GM23338 (cell line): ENCODE measurements at regions not wholly inside any gene's neighbourhood (a gene's known extent, or its start where the extent isn't known, plus 50 kb on each side); places are given as distances from the start of the nearest gene placed in this dataset.

ENCODE experiments used
- ATAC-seq: fragments of 200-7000 bp; cut with Tn5 transposase; 3 replicates; pipeline ENCODE4 v1.9.1; 2020
- DNase-seq: peaks from one replicate; pipeline ENCODE4 v3.0.0-alpha.2; 2015; ENCODE audit warnings: low spot score
- H2AFZ ChIP-seq: fragments of 200-600 bp; sonication (generic); 2 replicates; pipeline ENCODE4 v1.8.0; 2016; ENCODE audit warnings: antibody characterized with exemption, mild to moderate bottlenecking, moderate library complexity
- H3F3A ChIP-seq: fragments of 200-600 bp; sonication (generic); replicated peaks from 2 replicates; pipeline ENCODE4 v1.8.0; 2017; ENCODE audit warnings: antibody characterized with exemption, mixed run types, low read depth
- H3K27ac ChIP-seq: fragments of 200-600 bp; sonication (generic); 2 replicates; pipeline ENCODE4 v1.6.1; 2016; ENCODE audit warnings: low read depth
- H3K27me3 ChIP-seq: fragments of 200-600 bp; sonication (generic); 2 replicates; pipeline ENCODE4 v1.8.0; 2016; ENCODE audit warnings: mild to moderate bottlenecking, mixed run types, moderate library complexity; ENCODE audit not compliant: insufficient read depth
- H3K36me3 ChIP-seq: fragments of 200-600 bp; sonication (generic); 2 replicates; pipeline ENCODE4 v1.8.0; 2016; ENCODE audit warnings: mild to moderate bottlenecking; ENCODE audit not compliant: insufficient read depth
- H3K4me1 ChIP-seq: fragments of 200-600 bp; sonication (generic); 2 replicates; pipeline ENCODE4 v1.8.0; 2016; ENCODE audit warnings: mild to moderate bottlenecking, moderate library complexity; ENCODE audit not compliant: insufficient read depth
- H3K4me2 ChIP-seq: fragments of 200-600 bp; sonication (generic); 2 replicates; pipeline ENCODE4 v1.7.1; 2017; ENCODE audit warnings: mixed run types
- H3K4me3 ChIP-seq: fragments of 200-600 bp; sonication (generic); 2 replicates; pipeline ENCODE4 v1.6.1; 2016; ENCODE audit warnings: mixed run types
- H3K79me2 ChIP-seq: fragments of 200-600 bp; sonication (generic); replicated peaks from 2 replicates; pipeline ENCODE4 v1.8.0; 2017; ENCODE audit warnings: mild to moderate bottlenecking; ENCODE audit not compliant: insufficient read depth
- H3K9me2 ChIP-seq: fragments of 200-600 bp; sonication (generic); 2 replicates; pipeline ENCODE4 v1.8.0; 2017; ENCODE audit not compliant: insufficient read depth
- H4K20me1 ChIP-seq: fragments of 200-600 bp; sonication (generic); replicated peaks from 2 replicates; pipeline ENCODE4 v1.8.0; 2017; ENCODE audit warnings: mild to moderate bottlenecking; ENCODE audit not compliant: insufficient read depth
- H3K27ac Mint-ChIP-seq: 2 replicates; pipeline ENCODE4 v1.8.0; 2020; ENCODE audit warnings: inconsistent platforms, mild to moderate bottlenecking, moderate library complexity, mixed read lengths
- H3K27me3 Mint-ChIP-seq: 3 replicates; pipeline ENCODE4 v1.8.0; 2022; ENCODE audit warnings: low read depth, mild to moderate bottlenecking, moderate library complexity, mixed read lengths, inconsistent platforms; ENCODE audit not compliant: insufficient read depth, poor library complexity
- H3K36me3 Mint-ChIP-seq: 3 replicates; pipeline ENCODE4 v1.8.0; 2021; ENCODE audit warnings: low read depth, mild to moderate bottlenecking, inconsistent platforms, moderate library complexity, mixed read lengths
- H3K4me1 Mint-ChIP-seq: 3 replicates; pipeline ENCODE4 v1.8.0; 2020; ENCODE audit warnings: mild to moderate bottlenecking, inconsistent platforms, mixed read lengths
- H3K4me3 Mint-ChIP-seq: 3 replicates; pipeline ENCODE4 v1.8.0; 2021; ENCODE audit warnings: moderate library complexity, mild to moderate bottlenecking, inconsistent platforms, mixed read lengths
- H3K9me3 Mint-ChIP-seq: 3 replicates; pipeline ENCODE4 v1.8.0; 2020; ENCODE audit warnings: moderate library complexity, mild to moderate bottlenecking, inconsistent platforms, mixed read lengths
- CREB1 ChIP-seq: fragments of 250-450 bp; sonication (Bioruptor Pico); IDR thresholded peaks from 2 replicates; pipeline ENCODE4 v1.5.0; 2020; ENCODE audit warnings: low read depth, mild to moderate bottlenecking, moderate library complexity
- CTCF ChIP-seq, 2 experiments: fragments of 200-600 bp in 1 of 2; sonication (generic) in 1 of 2; conservative IDR thresholded peaks; 2 replicates each; pipeline versions ENCODE4 v1.5.1 to v1.6.1; 2016 to 2017; ENCODE audit warnings: antibody characterized with exemption in 2 of 2, low read depth in 2 of 2, mild to moderate bottlenecking in 2 of 2, moderate library complexity in 1 of 2
- ETS1 ChIP-seq: IDR thresholded peaks from 2 replicates; pipeline ENCODE4 v1.6.1; 2016; ENCODE audit warnings: antibody characterized with exemption
- EZH2 ChIP-seq: fragments of 200-600 bp; sonication (generic); IDR thresholded peaks from one replicate; pipeline ENCODE4 v1.8.0; 2017; ENCODE audit warnings: antibody characterized with exemption, mild to moderate bottlenecking, low read depth; ENCODE audit not compliant: unreplicated experiment
- EZH2phosphoT487 ChIP-seq: fragments of 200-600 bp; sonication (generic); IDR thresholded peaks from one replicate; pipeline ENCODE4 v1.8.1; 2018; ENCODE audit warnings: antibody characterized with exemption; ENCODE audit not compliant: unreplicated experiment
- JUNB ChIP-seq: IDR thresholded peaks from one replicate; pipeline ENCODE4 v1.6.1; 2016; ENCODE audit warnings: antibody characterized with exemption; ENCODE audit not compliant: unreplicated experiment
- NANOG ChIP-seq: IDR thresholded peaks from 2 replicates; pipeline ENCODE4 v1.6.1; 2016; ENCODE audit warnings: antibody characterized with exemption, borderline replicate concordance
- POLR2AphosphoS5 ChIP-seq: IDR thresholded peaks from 2 replicates; pipeline ENCODE4 v1.6.1; 2016; ENCODE audit warnings: antibody characterized with exemption, low read depth
- REST ChIP-seq: IDR thresholded peaks from one replicate; pipeline ENCODE4 v1.6.1; 2018; ENCODE audit warnings: antibody characterized with exemption; ENCODE audit not compliant: unreplicated experiment
- STAT1 ChIP-seq: IDR thresholded peaks from one replicate; pipeline ENCODE4 v1.6.1; 2016; ENCODE audit warnings: antibody characterized with exemption; ENCODE audit not compliant: unreplicated experiment
- ZNF114 ChIP-seq: fragments of 250-450 bp; sonication (Bioruptor Pico); IDR thresholded peaks from 2 replicates; pipeline ENCODE4 v1.5.0; 2020; ENCODE audit warnings: mild to moderate bottlenecking, moderate library complexity
- ZNF331 ChIP-seq: fragments of 250-450 bp; sonication (Bioruptor Pico); IDR thresholded peaks from 2 replicates; pipeline ENCODE4 v1.5.0; 2020; ENCODE audit warnings: low read depth, mild to moderate bottlenecking, moderate library complexity
- ZNF462 ChIP-seq: fragments of 250-450 bp; sonication (Bioruptor Pico); IDR thresholded peaks from 2 replicates; pipeline ENCODE4 v1.5.0; 2020; ENCODE audit warnings: mild to moderate bottlenecking, moderate library complexity

GRCh38 chr5:5800801-5801761, 378.6 kb downstream of the ICE1 start:
- TF ChIP-seq JUNB, result no peak
- TF ChIP-seq ZNF114, result no peak
- TF ChIP-seq CREB1 (CRISPR knock-in tag), result no peak
- TF ChIP-seq NANOG, result no peak
- no peak for TF ChIP-seq REST
- no peak for TF ChIP-seq STAT1
- no peak for TF ChIP-seq EZH2
- TF ChIP-seq ETS1, result no peak
- TF ChIP-seq POLR2AphosphoS5, result no peak
- TF ChIP-seq ZNF462 (CRISPR knock-in tag), result no peak
- no peak for TF ChIP-seq ZNF331 (CRISPR knock-in tag)
- no peak for TF ChIP-seq EZH2phosphoT487
- TF ChIP-seq CTCF (conservative IDR thresholded peaks at IDR 0.05; ENCODE audit: low read depth in 2 of 2), result no peak
- Histone ChIP-seq H3K79me2 (no peaks in the 10 kb centered on the region), H3K4me3 (no peak overlapping the region), H3K9me2 (peaks cover 17% of the 10 kb centered on the region; the same call in 1 of the 2 replicates), H3K27ac (no peak overlapping the region), H3K4me1 (no peaks in the 10 kb centered on the region), H3F3A (no peaks in the 10 kb centered on the region), H2AFZ (no peak overlapping the region), H3K27me3 (no peaks in the 10 kb centered on the region), H3K4me2 (no peak overlapping the region), H3K36me3 (no peaks in the 10 kb centered on the region), H4K20me1 (no peaks in the 10 kb centered on the region)
- Mint-ChIP-seq H3K27me3 (peaks cover 1% of the 10 kb centered on the region), H3K27ac (no peak overlapping the region), H3K4me1 (0 out of 3 replicates have a peak, but pooled peaks cover 3% of the 10 kb centered on the region), H3K4me3 (no peak overlapping the region), H3K36me3 (peaks cover 2% of the 10 kb centered on the region; the same call in 1 of the 3 replicates), H3K9me3 (no peaks in the 10 kb centered on the region)
- ATAC-seq (no peak), DNase-seq (no peak)
